ENCODE measurements at regions not wholly inside any gene's neighbourhood (a gene's known extent, or its start where the extent isn't known, plus 50 kb on each side); places are given as distances from the start of the nearest gene placed in this dataset.

GRCh38 chr3:67920969-67921368, 266.6 kb upstream of the SUCLG2 start:
- H3K9me3 ChIP-seq (ENCODE audit: control insufficient read depth, low read length, poor library complexity, severe bottlenecking), result no peaks in the 10 kb centered on the region
- DNase-seq (no peak), ATAC-seq (no peak)
- H3K4me3 Mint-ChIP-seq, result no peak overlapping the region
- no peaks in the 10 kb centered on the region for H3K36me3 Mint-ChIP-seq (ENCODE audit: low read depth)
- H3K27ac Mint-ChIP-seq, result no peak overlapping the region
- H3K4me1 Mint-ChIP-seq, result peaks cover 2% of the 10 kb centered on the region
- H3K27me3 Mint-ChIP-seq, result no peaks in the 10 kb centered on the region

- H3K4me3 Mint-ChIP-seq, result no peak overlapping the region
- no peak overlapping the region for H3K27ac Mint-ChIP-seq
- no peaks in the 10 kb centered on the region for H3K27me3 Mint-ChIP-seq
- no peak for DNase-seq
- no peaks in the 10 kb centered on the region for H3K9me3 ChIP-seq (ENCODE audit: control insufficient read depth, low read length, poor library complexity, severe bottlenecking)
- H3K36me3 Mint-ChIP-seq (ENCODE audit: low read depth), result no peaks in the 10 kb centered on the region
- ATAC-seq, result no peak
- no peaks in the 10 kb centered on the region for H3K4me1 Mint-ChIP-seq
Measured at GRCh38 chr3:67920311-67920710, 265.9 kb upstream of the SUCLG2 start.

- Mint-ChIP-seq H3K27me3 (no peaks in the 10 kb centered on the region), H3K4me3 (no peak overlapping the region), H3K4me1 (no peaks in the 10 kb centered on the region), H3K36me3 (ENCODE audit: low read depth) (peaks cover 2% of the 10 kb centered on the region), H3K27ac (no peak overlapping the region)
- no peak for DNase-seq
- no peak for ATAC-seq
- no peaks in the 10 kb centered on the region for H3K9me3 ChIP-seq (ENCODE audit: control insufficient read depth, low read length, poor library complexity, severe bottlenecking)
Measured at GRCh38 chr3:67916353-67916752, 261.9 kb upstream of the SUCLG2 start.

GRCh38 chr3:67907735-67908134, 253.3 kb upstream of the SUCLG2 start:
- Mint-ChIP-seq H3K36me3 (ENCODE audit: low read depth) (no peaks in the 10 kb centered on the region), H3K4me3 (no peak overlapping the region), H3K27me3 (no peaks in the 10 kb centered on the region), H3K27ac (no peak overlapping the region), H3K4me1 (peaks cover 4% of the 10 kb centered on the region)
- no peaks in the 10 kb centered on the region for H3K9me3 ChIP-seq (ENCODE audit: control insufficient read depth, low read length, poor library complexity, severe bottlenecking)
- no peak for ATAC-seq
- no peak for DNase-seq

GRCh38 chr3:67906261-67906660, 251.8 kb upstream of the SUCLG2 start:
- H3K27me3 Mint-ChIP-seq, result no peaks in the 10 kb centered on the region
- ATAC-seq (no peak), DNase-seq (no peak)
- H3K4me3 Mint-ChIP-seq, result no peak overlapping the region
- no peak overlapping the region for H3K27ac Mint-ChIP-seq
- H3K4me1 Mint-ChIP-seq, result peaks cover 4% of the 10 kb centered on the region
- H3K9me3 ChIP-seq (ENCODE audit: control insufficient read depth, low read length, poor library complexity, severe bottlenecking), result no peaks in the 10 kb centered on the region
- no peaks in the 10 kb centered on the region for H3K36me3 Mint-ChIP-seq (ENCODE audit: low read depth)

- Mint-ChIP-seq H3K27me3 (no peaks in the 10 kb centered on the region), H3K4me3 (no peak overlapping the region), H3K27ac (no peak overlapping the region), H3K4me1 (peaks cover 6% of the 10 kb centered on the region), H3K36me3 (ENCODE audit: low read depth) (no peaks in the 10 kb centered on the region)
- DNase-seq (no peak), ATAC-seq (no peak)
- no peaks in the 10 kb centered on the region for H3K9me3 ChIP-seq (ENCODE audit: control insufficient read depth, low read length, poor library complexity, severe bottlenecking)
Measured at GRCh38 chr3:67901681-67902080, 247.3 kb upstream of the SUCLG2 start.

GRCh38 chr3:67898916-67899315, 244.5 kb upstream of the SUCLG2 start:
- DNase-seq (no peak), ATAC-seq (no peak)
- H3K36me3 Mint-ChIP-seq (ENCODE audit: low read depth), result no peaks in the 10 kb centered on the region
- no peak overlapping the region for H3K4me3 Mint-ChIP-seq
- peaks cover 2% of the 10 kb centered on the region for H3K4me1 Mint-ChIP-seq
- H3K27ac Mint-ChIP-seq, result no peak overlapping the region
- H3K9me3 ChIP-seq (ENCODE audit: control insufficient read depth, low read length, poor library complexity, severe bottlenecking), result no peaks in the 10 kb centered on the region
- H3K27me3 Mint-ChIP-seq, result peaks cover 4% of the 10 kb centered on the region

- H3K4me3 Mint-ChIP-seq, result no peak overlapping the region
- H3K9me3 ChIP-seq (ENCODE audit: control insufficient read depth, low read length, poor library complexity, severe bottlenecking), result no peaks in the 10 kb centered on the region
- DNase-seq, result no peak
- no peaks in the 10 kb centered on the region for H3K36me3 Mint-ChIP-seq (ENCODE audit: low read depth)
- ATAC-seq, result no peak
- H3K4me1 Mint-ChIP-seq, result peaks cover 2% of the 10 kb centered on the region
- peaks cover 4% of the 10 kb centered on the region for H3K27me3 Mint-ChIP-seq
- H3K27ac Mint-ChIP-seq, result no peak overlapping the region
Measured at GRCh38 chr3:67897351-67898336, 243.2 kb upstream of the SUCLG2 start.

GRCh38 chr3:67896130-67896529, 241.7 kb upstream of the SUCLG2 start:
- Mint-ChIP-seq H3K27me3 (peaks cover 4% of the 10 kb centered on the region), H3K27ac (no peak overlapping the region)
- ATAC-seq, result no peak

GRCh38 chr3:67894510-67894909, 240.1 kb upstream of the SUCLG2 start:
- Mint-ChIP-seq H3K4me3 (no peak overlapping the region), H3K36me3 (ENCODE audit: low read depth) (no peaks in the 10 kb centered on the region), H3K27ac (no peak overlapping the region), H3K27me3 (peaks cover 4% of the 10 kb centered on the region), H3K4me1 (no peaks in the 10 kb centered on the region)
- ATAC-seq (no peak), DNase-seq (no peak)
- peaks cover 4% of the 10 kb centered on the region for H3K9me3 ChIP-seq (ENCODE audit: control insufficient read depth, low read length, poor library complexity, severe bottlenecking)

More at GRCh38 chr3:67896130-67896529, 241.7 kb upstream of the SUCLG2 start:
- H3K4me1 Mint-ChIP-seq, result peaks cover 2% of the 10 kb centered on the region
- H3K9me3 ChIP-seq (ENCODE audit: control insufficient read depth, low read length, poor library complexity, severe bottlenecking), result no peaks in the 10 kb centered on the region
- DNase-seq, result no peak
- H3K36me3 Mint-ChIP-seq (ENCODE audit: low read depth), result no peaks in the 10 kb centered on the region
- no peak overlapping the region for H3K4me3 Mint-ChIP-seq

GRCh38 chr3:67884345-67884744, 229.9 kb upstream of the SUCLG2 start:
- Mint-ChIP-seq H3K27me3 (peaks cover 2% of the 10 kb centered on the region), H3K27ac (no peak overlapping the region), H3K4me1 (no peaks in the 10 kb centered on the region), H3K4me3 (no peak overlapping the region), H3K36me3 (ENCODE audit: low read depth) (no peaks in the 10 kb centered on the region)
- H3K9me3 ChIP-seq (ENCODE audit: control insufficient read depth, low read length, poor library complexity, severe bottlenecking), result no peaks in the 10 kb centered on the region
- ATAC-seq (no peak), DNase-seq (no peak)

- no peaks in the 10 kb centered on the region for H3K4me1 Mint-ChIP-seq
- no peak overlapping the region for H3K27ac Mint-ChIP-seq
- ATAC-seq (no peak), DNase-seq (no peak)
- peaks cover 6% of the 10 kb centered on the region for H3K27me3 Mint-ChIP-seq
- no peaks in the 10 kb centered on the region for H3K36me3 Mint-ChIP-seq (ENCODE audit: low read depth)
- H3K4me3 Mint-ChIP-seq, result no peak overlapping the region
- H3K9me3 ChIP-seq (ENCODE audit: control insufficient read depth, low read length, poor library complexity, severe bottlenecking), result no peaks in the 10 kb centered on the region
Measured at GRCh38 chr3:67883766-67884165, 229.4 kb upstream of the SUCLG2 start.

- Mint-ChIP-seq H3K27me3 (peaks cover 6% of the 10 kb centered on the region), H3K4me3 (no peak overlapping the region), H3K27ac (no peak overlapping the region), H3K36me3 (ENCODE audit: low read depth) (no peaks in the 10 kb centered on the region), H3K4me1 (no peaks in the 10 kb centered on the region)
- no peak for ATAC-seq
- no peaks in the 10 kb centered on the region for H3K9me3 ChIP-seq (ENCODE audit: control insufficient read depth, low read length, poor library complexity, severe bottlenecking)
- DNase-seq, result no peak
Measured at GRCh38 chr3:67882981-67883380, 228.6 kb upstream of the SUCLG2 start.

- no peaks in the 10 kb centered on the region for H3K36me3 Mint-ChIP-seq (ENCODE audit: low read depth)
- H3K4me3 Mint-ChIP-seq, result no peak overlapping the region
- no peaks in the 10 kb centered on the region for H3K9me3 ChIP-seq (ENCODE audit: control insufficient read depth, low read length, poor library complexity, severe bottlenecking)
- peaks cover 10% of the 10 kb centered on the region for H3K27me3 Mint-ChIP-seq
- H3K4me1 Mint-ChIP-seq, result peaks cover 3% of the 10 kb centered on the region
- no peak overlapping the region for H3K27ac Mint-ChIP-seq
- no peak for DNase-seq
- no peak for ATAC-seq
Measured at GRCh38 chr3:67876261-67876660, 221.8 kb upstream of the SUCLG2 start.

All from T-helper 17 cell (primary cell).